ENCODE measurements at regions not wholly inside any gene's neighbourhood (a gene's known extent, or its start where the extent isn't known, plus 50 kb on each side); places are given as distances from the start of the nearest gene placed in this dataset.

GRCh38 chr16:72282362-72282761 is 110.4 kb upstream of the PMFBP1 start:
- H3K36me3 Mint-ChIP-seq (ENCODE audit: low read depth) = no peaks in the 10 kb centered on the region
- H3K4me3 Mint-ChIP-seq = no peak overlapping the region
- no peaks in the 10 kb centered on the region for H3K27me3 Mint-ChIP-seq

GRCh38 chr16:72278301-72278700 is 106.3 kb upstream of the PMFBP1 start:
- H3K9me3 Mint-ChIP-seq = no peaks in the 10 kb centered on the region
- H3K27me3 Mint-ChIP-seq = no peaks in the 10 kb centered on the region
- no peak overlapping the region for H3K27ac Mint-ChIP-seq
- H3K4me1 Mint-ChIP-seq (ENCODE audit: low read depth) = no peaks in the 10 kb centered on the region
- no peak overlapping the region for H3K4me3 Mint-ChIP-seq
- no peaks in the 10 kb centered on the region for H3K36me3 Mint-ChIP-seq (ENCODE audit: low read depth)

More at GRCh38 chr16:72282362-72282761, 110.4 kb upstream of the PMFBP1 start:
- no peak overlapping the region for H3K27ac Mint-ChIP-seq
- H3K9me3 Mint-ChIP-seq = no peaks in the 10 kb centered on the region
- H3K4me1 Mint-ChIP-seq (ENCODE audit: low read depth) = no peaks in the 10 kb centered on the region

- Mint-ChIP-seq H3K4me1 (ENCODE audit: low read depth) (no peaks in the 10 kb centered on the region), H3K9me3 (no peaks in the 10 kb centered on the region), H3K27ac (no peak overlapping the region), H3K36me3 (ENCODE audit: low read depth) (no peaks in the 10 kb centered on the region), H3K4me3 (no peak overlapping the region), H3K27me3 (no peaks in the 10 kb centered on the region)
Measured at GRCh38 chr16:72277749-72278148, 105.8 kb upstream of the PMFBP1 start.

GRCh38 chr16:72271699-72272240 is 99.8 kb upstream of the PMFBP1 start:
- Mint-ChIP-seq H3K4me1 (ENCODE audit: low read depth) (no peaks in the 10 kb centered on the region), H3K9me3 (no peaks in the 10 kb centered on the region), H3K4me3 (no peak overlapping the region), H3K27ac (no peak overlapping the region), H3K27me3 (no peaks in the 10 kb centered on the region), H3K36me3 (ENCODE audit: low read depth) (peaks cover 5% of the 10 kb centered on the region)

- no peaks in the 10 kb centered on the region for H3K27me3 Mint-ChIP-seq
- no peaks in the 10 kb centered on the region for H3K9me3 Mint-ChIP-seq
- no peaks in the 10 kb centered on the region for H3K4me1 Mint-ChIP-seq (ENCODE audit: low read depth)
- no peak overlapping the region for H3K27ac Mint-ChIP-seq
- H3K36me3 Mint-ChIP-seq (ENCODE audit: low read depth) = peaks cover 5% of the 10 kb centered on the region
- no peak overlapping the region for H3K4me3 Mint-ChIP-seq
Measured at GRCh38 chr16:72270531-72270930, 98.6 kb upstream of the PMFBP1 start.

GRCh38 chr16:72266836-72267235 is 94.9 kb upstream of the PMFBP1 start:
- Mint-ChIP-seq H3K4me3 (no peak overlapping the region), H3K27ac (no peak overlapping the region), H3K36me3 (ENCODE audit: low read depth) (peaks cover 5% of the 10 kb centered on the region), H3K4me1 (ENCODE audit: low read depth) (no peaks in the 10 kb centered on the region), H3K9me3 (no peaks in the 10 kb centered on the region), H3K27me3 (no peaks in the 10 kb centered on the region)

GRCh38 chr16:72264771-72265170 is 92.8 kb upstream of the PMFBP1 start:
- H3K36me3 Mint-ChIP-seq (ENCODE audit: low read depth) = peaks cover 5% of the 10 kb centered on the region
- no peaks in the 10 kb centered on the region for H3K4me1 Mint-ChIP-seq (ENCODE audit: low read depth)

GRCh38 chr16:72262711-72263110 is 90.8 kb upstream of the PMFBP1 start:
- Mint-ChIP-seq H3K4me1 (ENCODE audit: low read depth) (no peaks in the 10 kb centered on the region), H3K27ac (no peak overlapping the region), H3K27me3 (no peaks in the 10 kb centered on the region), H3K4me3 (no peak overlapping the region), H3K36me3 (ENCODE audit: low read depth) (no peaks in the 10 kb centered on the region), H3K9me3 (no peaks in the 10 kb centered on the region)

More at GRCh38 chr16:72264771-72265170, 92.8 kb upstream of the PMFBP1 start:
- Mint-ChIP-seq H3K27ac (no peak overlapping the region), H3K9me3 (no peaks in the 10 kb centered on the region), H3K27me3 (no peaks in the 10 kb centered on the region), H3K4me3 (no peak overlapping the region)

GRCh38 chr16:72261127-72261526 is 89.2 kb upstream of the PMFBP1 start:
- Mint-ChIP-seq H3K4me3 (no peak overlapping the region), H3K27ac (no peak overlapping the region), H3K9me3 (no peaks in the 10 kb centered on the region), H3K27me3 (no peaks in the 10 kb centered on the region), H3K36me3 (ENCODE audit: low read depth) (no peaks in the 10 kb centered on the region), H3K4me1 (ENCODE audit: low read depth) (no peaks in the 10 kb centered on the region)

- Mint-ChIP-seq H3K27me3 (no peaks in the 10 kb centered on the region), H3K27ac (no peak overlapping the region), H3K4me3 (no peak overlapping the region), H3K36me3 (ENCODE audit: low read depth) (no peaks in the 10 kb centered on the region), H3K9me3 (no peaks in the 10 kb centered on the region), H3K4me1 (ENCODE audit: low read depth) (no peaks in the 10 kb centered on the region)
Measured at GRCh38 chr16:72256398-72257066, 84.6 kb upstream of the PMFBP1 start.

- Mint-ChIP-seq H3K4me1 (ENCODE audit: low read depth) (no peaks in the 10 kb centered on the region), H3K36me3 (ENCODE audit: low read depth) (no peaks in the 10 kb centered on the region), H3K27me3 (no peaks in the 10 kb centered on the region), H3K27ac (no peak overlapping the region), H3K9me3 (no peaks in the 10 kb centered on the region), H3K4me3 (no peak overlapping the region)
Measured at GRCh38 chr16:72255786-72256185, 83.8 kb upstream of the PMFBP1 start.

- Mint-ChIP-seq H3K27me3 (no peaks in the 10 kb centered on the region), H3K36me3 (ENCODE audit: low read depth) (no peaks in the 10 kb centered on the region), H3K27ac (no peak overlapping the region), H3K9me3 (no peaks in the 10 kb centered on the region), H3K4me1 (ENCODE audit: low read depth) (peaks cover 4% of the 10 kb centered on the region), H3K4me3 (no peak overlapping the region)
Measured at GRCh38 chr16:72247821-72248253, 75.9 kb upstream of the PMFBP1 start.

- H3K27me3 Mint-ChIP-seq = no peaks in the 10 kb centered on the region
- H3K36me3 Mint-ChIP-seq (ENCODE audit: low read depth) = no peaks in the 10 kb centered on the region
- H3K4me3 Mint-ChIP-seq = no peak overlapping the region
- H3K27ac Mint-ChIP-seq = no peak overlapping the region
- peaks cover 4% of the 10 kb centered on the region for H3K4me1 Mint-ChIP-seq (ENCODE audit: low read depth)
- no peaks in the 10 kb centered on the region for H3K9me3 Mint-ChIP-seq
Measured at GRCh38 chr16:72246423-72246822, 74.5 kb upstream of the PMFBP1 start.

GRCh38 chr16:72244853-72245252 is 72.9 kb upstream of the PMFBP1 start:
- Mint-ChIP-seq H3K36me3 (ENCODE audit: low read depth) (no peaks in the 10 kb centered on the region), H3K4me3 (no peak overlapping the region), H3K4me1 (ENCODE audit: low read depth) (peaks cover 4% of the 10 kb centered on the region), H3K9me3 (no peaks in the 10 kb centered on the region), H3K27ac (no peak overlapping the region), H3K27me3 (no peaks in the 10 kb centered on the region)

- H3K27ac Mint-ChIP-seq = no peak overlapping the region
- H3K36me3 Mint-ChIP-seq (ENCODE audit: low read depth) = no peaks in the 10 kb centered on the region
- H3K4me1 Mint-ChIP-seq (ENCODE audit: low read depth) = peaks cover 4% of the 10 kb centered on the region
- H3K27me3 Mint-ChIP-seq = no peaks in the 10 kb centered on the region
- no peaks in the 10 kb centered on the region for H3K9me3 Mint-ChIP-seq
- no peak overlapping the region for H3K4me3 Mint-ChIP-seq
Measured at GRCh38 chr16:72243621-72244020, 71.7 kb upstream of the PMFBP1 start.

- no peaks in the 10 kb centered on the region for H3K9me3 Mint-ChIP-seq
- H3K27me3 Mint-ChIP-seq = no peaks in the 10 kb centered on the region
- H3K4me3 Mint-ChIP-seq = no peak overlapping the region
- H3K27ac Mint-ChIP-seq = no peak overlapping the region
- no peaks in the 10 kb centered on the region for H3K36me3 Mint-ChIP-seq (ENCODE audit: low read depth)
- peaks cover 4% of the 10 kb centered on the region for H3K4me1 Mint-ChIP-seq (ENCODE audit: low read depth)
Measured at GRCh38 chr16:72242757-72243156, 70.8 kb upstream of the PMFBP1 start.
